ENCODE measurements at regions not wholly inside any gene's neighbourhood (a gene's known extent, or its start where the extent isn't known, plus 50 kb on each side); places are given as distances from the start of the nearest gene placed in this dataset.

DNA sequence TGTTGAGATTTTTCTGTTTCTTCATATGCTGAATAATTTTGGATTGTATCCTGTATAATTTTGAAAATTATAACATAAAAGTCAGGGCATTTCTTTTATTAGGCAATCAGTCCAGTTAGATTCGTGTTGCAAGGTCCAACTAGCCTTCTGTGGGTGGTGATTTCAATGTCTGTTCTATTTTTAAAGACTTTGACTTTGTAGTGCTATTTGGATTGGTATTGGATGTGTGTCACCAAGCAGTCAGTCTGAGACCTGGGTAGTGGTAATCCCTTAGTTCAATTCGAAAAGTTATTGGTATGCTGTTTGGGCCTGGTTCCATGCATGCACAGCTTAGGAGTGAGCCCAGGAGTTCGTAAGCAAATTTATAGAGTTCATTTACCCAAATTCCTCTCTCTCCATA is 82.2 kb downstream of the EPDR1 start:
- no peak for DNase-seq (ENCODE audit: low spot score)

DNA sequence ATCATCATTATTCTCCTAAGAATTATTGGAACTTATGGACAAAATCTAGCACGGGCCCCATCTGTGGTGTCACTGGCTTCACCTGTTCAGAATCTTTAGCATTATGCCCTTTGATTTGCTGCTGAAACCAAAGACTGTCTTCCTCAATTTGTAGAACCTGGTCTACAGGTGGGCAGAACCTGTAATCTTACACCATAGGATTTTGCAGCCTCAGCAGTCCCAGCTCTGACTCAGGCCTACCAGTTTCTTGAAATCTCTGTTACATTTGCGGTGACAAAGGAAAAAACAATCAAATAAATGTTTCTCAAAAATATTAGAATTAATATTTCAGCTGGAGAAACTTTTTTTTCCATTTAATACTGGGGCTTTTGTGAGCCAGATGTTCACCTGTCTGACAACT is 86.1 kb downstream of the EPDR1 start:
- no peak for DNase-seq (ENCODE audit: low spot score)

DNA sequence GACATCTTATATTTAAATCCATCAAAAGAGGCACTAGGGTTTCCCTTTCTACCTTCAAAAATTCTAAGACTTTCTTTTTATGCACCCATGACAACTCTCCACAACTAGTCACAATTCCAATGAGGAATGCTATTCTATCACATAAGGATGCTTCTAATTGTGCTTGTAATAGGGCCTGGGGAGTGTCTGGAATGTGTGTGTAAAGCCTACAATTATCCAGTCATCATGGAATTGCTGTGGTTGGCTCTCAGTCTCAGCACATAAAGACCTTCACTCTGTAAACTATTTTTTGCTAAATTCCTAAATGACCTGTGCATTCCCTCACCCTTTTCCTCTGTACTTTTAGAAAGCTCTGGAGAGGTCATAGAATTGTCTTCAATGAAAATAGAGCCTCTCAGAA is 86.7 kb downstream of the EPDR1 start:
- no peak for DNase-seq (ENCODE audit: low spot score)

DNA sequence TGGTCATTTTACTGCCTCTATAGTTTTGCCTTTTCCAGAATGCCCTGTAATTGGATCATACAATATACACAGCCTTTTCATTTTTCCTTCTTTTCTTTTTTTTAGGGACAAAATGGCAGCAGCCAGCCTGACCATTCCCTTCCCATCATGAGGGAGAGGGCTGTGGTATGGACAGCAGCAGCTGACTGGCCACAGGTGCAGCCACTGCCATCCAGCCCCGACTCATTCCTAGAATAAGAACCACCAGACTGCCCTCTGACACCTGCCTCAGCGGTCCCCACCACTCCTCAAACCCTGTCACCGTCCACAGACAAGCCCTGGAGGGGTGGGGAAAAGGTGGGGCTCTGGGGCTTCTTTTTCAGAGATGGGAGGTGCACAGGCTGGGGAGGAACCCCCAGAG is 92.8 kb downstream of the EPDR1 start:
- DNase-seq (ENCODE audit: low spot score) = no peak

DNA sequence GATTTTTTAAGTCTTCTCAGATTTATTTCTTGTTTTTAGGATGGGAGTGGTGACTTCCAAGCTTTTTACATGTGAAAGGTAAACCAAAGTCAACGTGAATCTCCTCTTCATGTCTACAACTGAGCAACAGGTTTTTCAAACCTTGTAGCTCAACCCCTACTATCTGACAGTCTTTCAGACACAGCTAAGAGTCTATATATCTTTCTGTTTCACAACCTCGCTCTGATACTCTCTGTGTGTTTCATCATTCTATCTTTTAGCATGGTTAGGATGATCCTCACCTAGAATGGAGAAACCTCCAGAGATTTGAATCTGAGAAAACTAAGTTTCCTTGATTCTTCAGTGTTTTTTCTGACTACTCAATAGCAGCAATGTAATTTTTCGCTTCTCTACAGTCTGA is 96.1 kb downstream of the EPDR1 start:
- DNase-seq (ENCODE audit: low spot score) = no peak

DNA sequence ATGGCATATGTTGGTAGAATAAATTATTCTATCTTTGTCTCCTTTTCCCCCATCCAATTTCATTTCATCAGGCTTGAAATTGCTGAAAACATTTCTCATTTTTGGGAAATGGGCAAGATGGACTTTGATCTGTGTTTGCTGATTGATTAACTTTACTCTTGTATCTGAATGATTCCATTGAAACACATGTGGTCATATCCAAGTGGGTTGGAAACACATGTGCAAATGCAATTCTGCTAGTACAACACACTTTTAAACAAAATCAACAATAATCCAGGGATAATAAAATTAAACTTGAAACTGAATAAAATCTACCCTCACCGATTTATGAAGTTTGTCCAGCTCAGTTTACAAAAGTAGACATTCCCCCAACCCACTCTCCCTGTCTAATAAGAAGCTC is 96.9 kb downstream of the EPDR1 start:
- no peak for DNase-seq (ENCODE audit: low spot score)

DNA sequence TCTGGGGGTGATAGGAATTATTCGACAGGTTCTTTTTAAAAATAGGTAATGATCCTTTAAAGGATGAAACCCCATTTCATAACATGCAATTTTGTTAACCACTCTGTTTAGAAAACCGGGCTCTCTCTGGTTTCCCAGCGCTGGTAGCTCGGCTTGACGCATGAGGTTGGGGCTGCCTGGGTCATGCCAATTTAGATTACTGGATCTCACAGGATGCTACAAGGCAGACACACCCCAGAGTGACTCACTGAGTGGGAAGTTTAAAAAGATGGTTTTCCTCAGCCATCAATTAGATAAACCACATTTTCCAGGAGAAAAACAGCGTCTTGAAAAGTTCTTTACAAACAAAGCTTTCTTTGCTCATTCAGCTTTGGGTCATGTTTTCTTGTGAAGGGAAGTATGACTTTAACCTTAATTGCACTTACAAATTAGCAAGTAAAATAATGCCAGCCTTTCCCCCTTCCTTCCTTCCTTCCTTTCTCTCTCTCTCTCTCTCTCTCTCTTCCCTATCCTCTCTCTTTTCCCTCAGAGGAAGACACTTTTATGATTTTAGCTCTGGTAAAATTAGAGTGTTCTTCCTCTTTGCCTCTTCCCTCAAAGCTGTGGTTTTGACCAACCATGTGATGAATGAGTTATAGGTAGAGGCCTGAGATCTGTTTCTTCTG is 99.8 kb downstream of the EPDR1 start:
- no peak for DNase-seq (ENCODE audit: low spot score)

DNA sequence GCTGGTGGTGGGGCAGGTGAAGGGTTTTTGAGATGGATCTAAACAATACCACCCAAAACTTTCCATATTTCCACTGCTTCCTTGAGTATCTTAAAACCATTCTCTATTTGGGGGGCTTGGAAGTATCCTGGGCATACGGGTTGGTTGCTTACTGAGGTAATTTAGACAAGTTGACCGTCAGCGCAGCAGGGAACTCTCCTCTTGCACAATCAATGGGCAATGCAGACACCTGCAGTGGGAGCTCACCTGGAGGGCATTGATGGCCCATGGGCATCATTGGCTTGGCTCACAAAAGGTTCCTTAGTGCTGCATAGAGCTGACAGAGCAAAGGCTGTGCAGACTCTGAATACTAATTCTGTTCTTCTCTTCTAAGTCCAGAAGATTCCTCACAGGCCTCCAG is 101.5 kb downstream of the EPDR1 start:
- DNase-seq (ENCODE audit: low spot score) = no peak

DNA sequence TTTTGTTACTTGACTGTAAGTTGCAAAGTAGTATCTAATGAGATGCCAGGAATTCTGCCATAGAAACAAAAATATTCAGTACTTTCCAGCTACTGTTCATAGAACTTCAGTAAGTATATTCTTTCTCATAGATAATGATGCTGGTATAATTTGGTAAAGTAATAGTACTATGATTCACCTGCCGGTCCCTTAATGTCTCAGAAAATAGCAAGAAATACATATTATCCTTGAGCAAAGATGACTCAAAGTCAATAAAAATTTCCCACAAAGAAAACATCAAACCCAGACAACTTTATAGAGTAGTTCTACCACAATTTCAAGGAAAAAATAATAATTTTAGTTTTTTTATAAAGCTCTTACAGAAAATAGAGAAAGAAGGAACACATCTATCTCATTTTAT is 105.4 kb downstream of the EPDR1 start:
- no peak for DNase-seq (ENCODE audit: low spot score)

DNA sequence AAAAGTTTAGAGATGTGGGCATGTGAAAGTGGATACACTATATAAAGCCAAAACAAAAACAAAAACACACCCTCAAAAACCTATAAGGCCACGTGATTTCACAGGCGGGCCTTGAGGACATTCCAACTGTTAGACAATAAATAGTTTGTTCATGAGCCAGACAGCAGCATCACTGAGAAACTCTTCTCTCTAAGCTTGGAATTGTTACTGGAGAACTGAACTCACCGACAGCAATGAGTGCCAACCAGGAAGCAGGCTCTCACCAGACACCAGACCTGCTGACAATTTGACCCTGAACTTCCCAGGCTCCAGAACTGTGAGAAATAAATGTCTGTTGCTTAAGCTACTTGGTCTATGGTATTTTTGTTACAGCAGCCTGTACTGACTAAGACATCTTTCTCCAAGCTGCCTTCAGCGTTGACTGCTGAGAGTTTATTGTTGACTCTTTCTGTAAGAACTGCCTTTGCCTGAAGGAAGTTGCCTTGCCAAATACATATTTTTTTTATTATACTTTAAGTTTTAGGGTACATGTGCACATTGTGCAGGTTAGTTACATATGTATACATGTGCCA is 107.5 kb downstream of the EPDR1 start:
- DNase-seq (ENCODE audit: low spot score) = no peak

DNA sequence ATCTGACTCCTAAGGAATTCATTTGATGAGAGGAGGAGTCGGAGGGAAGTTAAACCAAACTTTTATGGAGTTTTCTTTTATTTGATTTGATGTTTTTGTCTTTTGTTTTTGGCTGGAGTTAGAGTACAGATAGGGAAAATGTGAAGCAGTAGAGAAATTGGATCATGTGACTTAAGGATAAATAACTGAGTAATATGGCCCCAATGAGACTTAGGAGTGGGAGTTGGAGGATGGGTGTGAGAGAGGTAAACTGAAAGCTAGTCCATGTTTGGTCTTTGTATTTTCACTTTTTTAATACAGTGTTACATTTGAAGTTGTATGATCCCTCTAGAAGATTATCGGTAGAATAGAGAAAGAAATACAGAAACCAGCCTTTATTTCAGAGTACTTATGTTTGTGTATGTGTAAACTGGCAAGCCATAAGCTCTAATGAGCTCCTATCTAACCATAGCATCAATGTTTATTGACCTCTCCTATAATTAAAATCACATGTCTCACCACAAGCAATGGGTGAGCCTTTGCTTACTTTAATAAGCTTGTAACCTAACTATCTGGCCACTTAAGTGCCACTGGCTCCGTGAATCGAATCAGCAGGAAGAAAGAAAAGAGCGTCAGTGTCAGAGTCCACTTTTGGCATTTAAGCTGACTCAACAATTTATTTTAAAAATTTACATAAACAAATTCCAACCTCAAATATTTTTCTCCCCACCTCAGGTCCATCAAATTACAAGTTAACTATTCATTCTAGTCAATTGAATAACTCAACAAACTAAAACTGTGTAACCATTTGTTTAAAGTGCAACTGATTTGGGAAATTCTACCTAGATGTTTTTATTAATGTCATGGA is 113.8 kb downstream of the EPDR1 start:
- no peak for DNase-seq (ENCODE audit: low spot score)

DNA sequence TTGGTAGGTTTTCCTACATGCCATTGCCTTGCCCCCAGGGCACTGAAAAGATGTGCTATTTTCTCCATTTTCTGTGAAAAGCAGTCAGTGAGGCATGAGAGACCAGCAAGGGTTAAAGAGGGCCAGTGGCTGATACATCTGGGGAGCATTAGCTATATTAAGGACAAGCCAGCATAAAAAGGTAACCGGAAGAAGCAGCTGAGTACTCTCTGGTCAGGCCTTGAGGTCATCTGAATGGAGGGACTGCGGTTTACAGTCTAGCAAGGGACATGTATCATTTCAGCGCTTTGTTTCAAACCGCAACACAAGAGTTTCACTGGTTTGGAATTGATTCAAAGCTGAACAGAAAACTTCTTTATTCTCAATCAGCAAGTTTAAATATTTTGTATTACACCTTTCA is 120.4 kb downstream of the EPDR1 start:
- DNase-seq (ENCODE audit: low spot score) = no peak

DNA sequence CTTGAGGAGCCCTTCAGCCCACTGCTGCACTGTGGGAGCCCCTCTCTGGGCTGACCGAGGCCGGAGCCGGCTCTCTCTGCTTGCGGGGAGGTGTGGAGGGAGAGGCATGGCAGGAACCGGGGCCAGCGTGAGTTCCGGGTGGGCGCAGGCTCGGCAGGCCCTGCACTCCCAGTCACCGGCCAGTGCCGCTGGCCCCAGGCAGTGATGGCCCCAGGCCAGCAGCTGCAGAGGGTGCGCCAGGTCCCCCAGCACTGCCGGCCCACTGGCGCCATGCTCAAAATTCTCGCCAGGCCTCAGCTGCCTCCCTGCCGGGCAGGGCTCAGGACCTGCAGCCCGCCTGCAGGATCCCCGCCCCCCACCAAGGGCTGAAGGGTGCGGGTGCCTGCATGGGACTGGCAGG is 128.4 kb upstream of the STARD3NL start:
- DNase-seq (ENCODE audit: low spot score) = no peak

DNA sequence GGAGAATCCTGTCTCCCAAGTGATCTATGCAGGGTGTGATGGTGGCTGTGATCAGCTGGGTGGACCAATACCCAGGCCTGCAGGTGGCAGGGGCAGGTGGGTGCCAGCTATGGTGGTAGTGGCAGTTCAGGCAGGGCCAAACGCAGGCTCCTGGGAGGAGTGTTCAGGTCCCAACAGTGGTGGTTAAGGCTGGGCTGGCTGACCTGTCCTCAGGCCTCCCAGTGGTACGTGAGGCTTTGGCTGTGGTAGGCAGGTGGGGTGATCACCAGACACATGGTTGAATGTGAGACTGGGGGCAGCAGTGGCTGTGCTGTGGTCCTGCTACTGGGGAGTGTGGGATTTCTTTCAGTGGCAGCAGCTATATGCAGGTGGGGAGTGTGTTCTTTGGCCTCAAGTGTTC is 126.7 kb upstream of the STARD3NL start:
- no peak for DNase-seq (ENCODE audit: low spot score)

DNA sequence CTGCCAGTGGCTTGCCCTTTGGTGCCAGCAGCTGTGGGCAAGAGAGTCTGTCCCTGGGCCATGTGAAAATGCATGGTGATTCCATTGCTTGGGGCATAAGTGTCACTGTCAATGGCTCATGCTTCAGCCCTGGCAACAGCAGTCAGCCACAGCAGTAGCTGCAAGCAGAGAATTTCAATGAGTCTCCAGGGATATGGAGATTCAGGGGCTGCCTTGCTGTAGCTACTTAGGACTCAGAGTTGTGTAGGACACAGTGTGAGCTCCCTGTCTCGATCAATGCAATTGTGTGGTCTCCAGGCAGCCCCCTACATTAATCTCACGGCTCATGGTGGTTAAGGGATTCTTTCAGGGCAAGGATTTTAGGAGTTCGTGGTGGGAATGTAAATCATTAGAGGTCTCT is 126.3 kb upstream of the STARD3NL start:
- no peak for DNase-seq (ENCODE audit: low spot score)

DNA sequence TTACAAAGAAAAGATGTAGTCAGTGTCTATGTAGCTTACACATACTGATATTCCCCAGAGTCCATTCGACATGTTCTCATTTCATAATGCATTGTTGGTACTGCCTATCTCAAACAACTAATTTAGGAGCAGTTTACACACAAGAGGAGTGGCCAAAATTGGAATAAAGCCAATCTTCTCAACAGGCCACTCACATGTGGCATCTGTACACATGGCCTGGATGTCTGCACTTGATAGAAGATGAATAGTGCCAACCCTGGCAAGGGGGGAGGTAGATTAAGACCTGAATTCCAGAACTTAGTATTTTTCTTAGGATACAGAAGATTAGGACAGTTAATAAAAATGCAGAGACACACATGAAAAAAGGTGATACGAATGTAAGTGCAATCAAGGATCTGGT is 125.3 kb upstream of the STARD3NL start:
- no peak for DNase-seq (ENCODE audit: low spot score)

DNA sequence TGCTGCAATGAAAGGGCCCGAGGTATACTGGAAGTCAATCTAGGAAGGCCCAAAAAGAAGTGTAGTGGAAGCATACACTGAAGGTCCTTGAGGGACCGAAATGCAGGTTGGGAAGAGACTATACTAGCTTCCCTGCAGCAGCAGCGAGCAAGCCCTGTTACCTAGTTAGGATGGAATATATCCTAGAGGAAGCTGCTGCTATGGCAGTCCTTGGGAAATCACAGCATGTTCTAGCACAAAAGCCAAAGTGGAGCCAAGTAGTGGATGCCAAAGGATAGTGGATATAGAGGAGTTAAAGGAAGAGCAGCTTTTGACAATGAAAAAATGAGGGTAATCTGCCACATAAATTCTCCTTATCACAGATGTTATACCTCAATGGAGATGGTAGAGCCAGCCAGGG is 123.8 kb upstream of the STARD3NL start:
- DNase-seq (ENCODE audit: low spot score) = no peak

DNA sequence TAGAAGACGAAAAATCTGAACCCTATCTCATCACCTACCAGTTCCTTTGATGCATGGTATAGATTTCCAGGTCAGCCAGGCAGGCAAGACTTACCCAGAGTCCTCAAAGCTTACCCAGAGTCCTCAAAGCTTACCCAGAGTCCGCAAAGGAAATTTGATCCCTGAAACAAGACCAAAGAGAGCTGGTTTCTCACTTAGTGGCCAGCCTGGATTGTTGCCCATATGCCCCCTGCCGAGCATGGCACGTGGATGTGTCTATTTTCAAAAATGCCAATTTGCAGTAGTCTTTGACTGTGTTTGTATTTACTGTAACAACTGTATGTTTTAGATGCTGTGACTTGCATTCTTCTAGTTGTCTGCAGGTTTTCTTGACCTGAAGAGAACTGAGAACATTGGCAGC is 120.2 kb upstream of the STARD3NL start:
- no peak for DNase-seq (ENCODE audit: low spot score)

DNA sequence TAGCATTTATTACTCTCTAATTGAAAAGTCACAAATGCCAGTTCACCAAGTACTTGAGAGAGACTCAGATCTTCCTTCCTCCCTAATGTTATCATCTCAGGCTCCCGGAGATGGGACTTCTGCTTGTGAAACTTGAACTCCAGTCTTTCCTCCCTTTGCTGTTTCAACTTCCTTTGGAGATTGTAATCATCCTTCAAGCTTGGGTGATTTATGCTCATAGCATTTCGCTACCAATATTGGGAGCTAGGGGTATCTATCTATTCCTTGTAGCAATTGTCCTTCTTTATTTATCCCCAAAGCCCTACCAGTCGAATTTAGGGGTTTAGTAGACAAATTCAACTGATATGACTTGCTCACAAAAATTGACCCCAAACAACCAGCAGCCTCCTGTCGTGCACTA is 117.9 kb upstream of the STARD3NL start:
- no peak for DNase-seq (ENCODE audit: low spot score)

DNA sequence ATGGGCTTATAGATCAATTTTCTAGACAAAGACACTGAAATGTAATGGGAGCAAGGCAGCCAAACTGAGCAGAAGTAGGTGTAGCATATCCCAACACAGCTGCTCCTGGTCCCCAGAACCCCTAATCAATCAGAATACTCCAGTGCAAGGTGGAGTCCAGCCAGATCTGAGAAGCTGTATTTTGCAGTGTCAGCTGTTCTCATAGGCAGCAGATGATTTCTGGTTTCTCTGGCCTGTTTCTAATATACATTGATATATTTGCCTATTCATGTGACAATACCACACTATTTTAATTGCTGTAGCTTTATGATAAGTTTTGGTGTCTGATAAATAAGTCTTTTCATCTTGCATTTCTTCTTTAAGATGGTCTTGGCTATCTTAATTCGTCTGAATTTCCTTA is 117.4 kb upstream of the STARD3NL start:
- DNase-seq (ENCODE audit: low spot score) = no peak

DNA sequence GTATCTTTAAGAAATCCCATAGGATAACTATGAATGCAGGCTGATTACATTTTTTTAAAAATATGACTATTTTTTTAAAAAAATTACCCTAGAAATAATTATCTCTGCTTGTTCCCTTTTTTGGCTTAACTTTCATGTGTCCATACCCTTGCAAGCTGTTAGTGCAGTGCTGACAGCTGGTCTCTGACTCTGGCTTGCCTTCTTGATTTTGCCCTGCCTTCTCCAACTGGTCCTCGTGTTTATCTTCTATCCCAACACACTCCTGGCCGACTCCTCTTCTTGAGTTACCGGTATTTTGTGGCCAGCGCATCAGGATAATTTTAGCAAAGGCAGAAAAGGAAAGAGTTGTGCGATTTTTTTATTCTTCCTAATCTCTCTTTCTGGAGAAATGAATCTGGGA is 111.7 kb upstream of the STARD3NL start:
- no peak for DNase-seq (ENCODE audit: low spot score)

DNA sequence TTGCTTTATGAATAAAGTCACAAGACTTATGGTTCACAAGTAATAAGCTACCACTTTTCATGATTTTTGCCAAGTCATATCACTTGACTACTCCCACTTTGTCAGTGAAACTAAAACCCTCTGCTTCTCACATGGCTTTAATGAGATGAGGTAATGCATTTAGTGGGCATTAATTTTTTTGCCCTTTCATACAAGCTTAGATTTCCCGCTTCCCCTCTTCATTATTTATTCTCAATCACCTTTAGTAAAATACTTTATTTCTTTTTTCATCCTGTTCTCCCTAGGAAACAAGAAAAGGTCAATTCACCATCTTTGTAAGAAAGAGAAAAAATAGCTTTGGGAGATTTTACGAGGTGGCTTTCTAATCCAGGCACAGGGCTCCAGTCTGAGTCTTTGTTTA is 109.6 kb upstream of the STARD3NL start:
- DNase-seq (ENCODE audit: low spot score) = no peak

DNA sequence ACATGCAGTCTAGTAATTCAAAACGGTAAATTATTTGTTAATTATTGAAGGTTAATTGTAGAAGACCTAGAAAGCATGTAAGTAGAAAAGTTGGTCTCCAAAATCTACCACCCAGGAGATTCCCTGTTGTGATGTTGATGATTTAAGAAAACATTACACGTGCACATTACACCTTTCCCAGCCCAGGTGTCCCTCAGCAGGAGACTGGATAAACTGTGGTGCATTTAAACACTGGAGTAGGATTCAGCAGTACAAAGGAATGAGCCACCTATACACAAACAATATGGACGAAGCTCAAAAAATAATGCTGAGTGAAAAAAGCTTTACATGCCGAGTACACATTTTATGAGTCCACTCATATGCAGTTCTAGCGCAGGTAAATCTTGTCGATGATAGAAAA is 109.0 kb upstream of the STARD3NL start:
- no peak for DNase-seq (ENCODE audit: low spot score)

DNA sequence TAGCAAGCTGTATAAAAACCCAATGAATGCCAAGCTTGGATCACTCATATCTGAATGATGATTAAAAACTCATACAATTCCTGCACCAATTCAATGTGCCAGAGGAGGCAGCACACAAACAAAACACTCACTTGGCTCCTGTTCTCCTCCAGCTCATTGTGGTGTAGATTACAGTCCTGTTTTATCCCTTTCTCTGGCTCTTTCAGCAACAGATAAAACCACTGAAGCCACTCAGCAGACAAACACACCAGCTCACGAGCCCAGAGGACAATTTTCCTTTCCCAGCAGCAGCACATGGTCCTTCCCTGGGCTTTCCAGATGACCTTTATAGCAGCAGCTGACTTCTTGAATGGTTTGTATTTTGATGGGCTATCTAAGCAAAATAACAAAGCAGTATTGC is 107.3 kb upstream of the STARD3NL start:
- no peak for DNase-seq (ENCODE audit: low spot score)

Data from left forelimb (tissue), 1 donor.